Suppressor macrophage treated with lipopolysaccharide for 1 hour (primary cell): ENCODE measurements at regions not wholly inside any gene's neighbourhood (a gene's known extent, or its start where the extent isn't known, plus 50 kb on each side); places are given as distances from the start of the nearest gene placed in this dataset.

Experiments used
- DNase-seq, 3 donors: peaks; one replicate each; pipeline ENCODE4 v3.0.0-alpha.2; 2020 to 2022

DNA sequence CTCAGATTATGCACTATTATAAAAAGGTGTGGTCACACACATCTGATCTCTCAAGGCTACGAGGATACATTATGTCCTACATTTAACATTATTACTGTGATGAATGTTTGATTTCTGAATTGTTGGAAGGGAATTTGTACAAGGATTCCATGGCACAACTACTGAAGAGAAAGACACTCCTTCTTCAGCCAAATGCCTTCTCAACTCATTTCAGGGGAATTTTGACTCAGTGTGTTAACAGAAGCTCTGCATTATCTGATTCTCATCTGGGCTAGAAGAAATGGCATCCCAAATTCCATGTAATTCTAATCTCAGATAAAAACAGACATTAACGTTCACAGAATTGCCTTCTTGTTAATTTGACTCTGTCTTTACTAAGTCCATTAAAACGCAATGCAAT, 477.7 kb downstream of the PDGFC start:
- DNase-seq: no peak

GRCh38 chr4:156487107-156487506, 484.5 kb downstream of the PDGFC start:
- DNase-seq: no peak

- DNase-seq: no peak
Measured at GRCh38 chr4:156481845-156482244, 489.8 kb downstream of the PDGFC start.

DNA sequence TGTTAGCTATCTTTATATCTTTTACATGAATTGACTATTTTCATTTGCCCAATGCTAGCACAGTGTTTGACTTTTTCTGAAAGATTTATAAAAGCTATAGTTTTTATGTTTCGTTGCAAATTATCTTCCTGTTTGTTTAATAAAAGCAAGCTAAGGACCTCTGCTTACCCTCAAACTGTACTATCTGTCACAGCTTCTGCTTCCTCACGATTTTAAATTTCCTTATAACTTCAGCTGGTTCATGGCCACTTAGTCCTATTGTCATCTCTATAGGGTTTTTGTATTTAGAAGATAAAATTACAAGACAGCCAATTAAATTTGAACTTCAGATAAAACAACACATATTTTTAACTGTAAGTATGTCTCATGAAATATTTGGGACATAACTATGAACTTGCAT, 494.0 kb downstream of the PDGFC start:
- DNase-seq: no peak

DNA sequence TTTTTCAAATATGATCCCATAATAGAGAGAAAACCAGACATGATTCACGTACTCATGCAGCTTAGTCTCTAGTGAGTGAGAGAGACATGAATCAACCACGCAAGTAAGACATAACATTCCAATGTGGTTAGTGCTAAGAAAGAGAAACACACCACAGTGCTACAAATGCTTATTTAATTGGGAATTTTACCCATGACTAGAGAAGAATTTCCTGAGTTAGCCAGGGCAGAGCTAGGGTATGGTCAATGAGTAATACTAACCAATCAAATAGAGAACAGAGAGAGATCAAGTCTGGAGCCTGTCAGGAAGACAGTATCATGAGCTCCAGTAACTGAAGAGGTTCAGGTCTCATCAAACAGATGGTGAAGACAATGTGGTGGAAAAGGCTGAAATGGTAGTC, 495.2 kb downstream of the PDGFC start:
- DNase-seq: peak; percentile 51 to 80 (median 54)

DNA sequence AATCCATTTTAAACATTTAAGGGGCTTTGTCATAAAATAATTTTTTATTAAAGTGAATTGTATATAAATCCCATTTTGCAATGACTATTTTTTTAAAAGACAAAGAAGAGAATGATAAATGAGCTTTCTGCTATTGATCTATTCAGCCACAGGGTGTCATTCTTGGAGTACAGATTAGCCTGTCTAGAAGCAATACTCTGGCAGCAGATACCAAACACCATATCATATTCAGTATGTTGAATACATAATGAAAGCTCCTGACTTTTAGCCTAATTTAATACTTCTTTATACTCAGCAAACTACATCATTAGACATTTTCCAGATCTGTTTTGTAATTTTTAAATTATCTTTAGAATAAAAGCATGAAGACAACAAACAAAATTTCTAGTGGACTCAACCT, 496.3 kb downstream of the PDGFC start:
- DNase-seq: peak; percentile 59 to 78 (median 72)

- DNase-seq: no peak
Measured at GRCh38 chr4:156473151-156473550, 498.4 kb downstream of the PDGFC start.

DNA sequence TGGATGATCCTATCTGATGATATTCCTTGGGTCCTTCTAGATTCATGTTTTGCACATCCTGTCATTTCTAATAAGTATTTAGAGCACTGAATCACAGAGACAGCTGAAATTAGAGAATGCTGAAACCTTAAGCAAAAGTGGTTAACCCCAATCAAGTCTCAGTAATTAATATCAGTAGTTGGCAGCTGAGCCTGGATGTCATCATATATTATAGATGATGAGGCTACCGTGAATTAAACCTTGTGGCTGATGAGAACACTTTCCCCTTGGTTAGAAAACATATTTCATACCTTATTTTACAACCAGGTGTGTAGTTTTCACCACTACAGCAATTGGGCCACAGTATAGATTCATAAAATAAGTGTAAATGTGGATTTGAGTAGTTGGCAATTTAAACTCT, 499.0 kb downstream of the PDGFC start:
- no peak for DNase-seq

GRCh38 chr4:156459584-156459983, 505.9 kb upstream of the CTSO start:
- no peak for DNase-seq

DNA sequence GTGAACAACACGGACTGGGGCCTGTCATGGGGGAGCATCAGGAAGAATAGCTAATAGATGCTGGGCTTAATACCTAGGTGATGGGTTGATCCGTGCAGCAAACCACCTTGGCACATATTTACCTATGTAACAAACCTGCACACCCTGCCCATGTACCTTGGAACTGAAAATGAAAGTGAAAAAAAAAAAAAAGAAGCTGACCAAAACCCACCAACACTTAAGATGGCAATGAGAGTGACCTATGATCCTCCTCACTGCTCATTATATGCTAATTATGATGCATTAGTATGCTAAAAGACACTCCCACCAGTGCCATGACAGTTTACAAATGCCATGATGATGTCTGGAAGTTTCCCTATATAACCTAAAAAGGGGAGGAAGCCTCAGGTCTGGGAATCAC, 503.2 kb upstream of the CTSO start:
- DNase-seq: peak in 1 of 3 donors; percentile 31

DNA sequence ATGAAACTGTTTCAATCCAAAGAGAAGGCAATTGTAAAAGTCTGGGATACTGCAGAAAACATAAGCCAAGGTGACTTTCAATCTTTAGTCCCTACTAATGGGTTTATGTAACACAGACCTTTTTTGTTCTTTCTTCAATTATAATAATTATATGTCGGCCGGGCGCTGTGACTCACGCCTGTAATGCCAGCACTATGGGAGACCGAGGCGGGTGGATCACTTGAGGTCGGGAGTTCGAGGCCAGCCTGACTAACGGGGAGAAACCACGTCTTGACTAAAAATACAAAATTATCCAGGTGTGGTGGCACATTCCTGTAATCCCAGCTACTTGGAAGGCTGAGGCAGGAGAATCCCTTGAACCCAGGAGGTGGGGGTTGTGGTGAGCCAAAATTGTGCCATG, 489.8 kb upstream of the CTSO start:
- no peak for DNase-seq

GRCh38 chr4:156442912-156443311, 489.2 kb upstream of the CTSO start:
- DNase-seq: no peak

GRCh38 chr4:156439576-156440200, 486.0 kb upstream of the CTSO start:
- no peak for DNase-seq

DNA sequence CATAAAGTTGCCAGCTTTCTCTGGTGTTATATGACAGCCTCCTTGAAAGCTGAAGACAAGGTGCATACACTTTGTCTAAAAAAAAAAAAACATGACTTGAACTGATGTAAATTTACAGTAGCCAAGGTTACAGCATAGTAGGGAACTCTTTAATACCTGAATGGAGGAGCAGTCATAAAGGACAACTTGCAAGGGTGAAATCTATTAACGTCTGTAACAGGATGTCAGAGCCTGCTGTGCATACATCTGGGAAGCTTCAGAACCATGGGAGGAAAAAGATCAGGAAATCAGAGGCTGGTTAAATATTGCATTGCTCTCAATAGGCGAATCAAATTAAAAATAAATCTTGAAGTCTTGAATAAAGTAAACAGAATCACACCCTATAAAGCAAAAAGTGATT, 484.0 kb upstream of the CTSO start:
- no peak for DNase-seq

DNA sequence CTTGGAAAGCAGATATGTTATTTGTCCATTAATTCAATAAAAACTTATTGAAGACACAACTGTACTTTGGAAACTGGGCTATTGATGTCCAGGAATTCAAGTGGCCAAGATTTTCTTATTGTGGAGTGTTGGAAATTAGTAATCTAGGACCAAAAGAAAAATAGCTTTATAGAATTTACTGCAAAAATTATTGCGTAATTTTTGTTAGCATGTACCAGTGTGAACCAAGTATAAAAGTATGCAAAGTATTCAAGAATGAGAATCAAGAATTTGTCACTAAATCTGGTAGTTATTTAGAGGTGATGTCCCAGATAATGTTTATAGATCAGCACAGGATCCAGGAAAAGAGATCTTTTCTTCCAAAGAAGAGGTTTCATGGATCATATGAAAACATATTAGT, 468.9 kb upstream of the CTSO start:
- DNase-seq: no peak

GRCh38 chr4:156420623-156421022, 467.0 kb upstream of the CTSO start:
- no peak for DNase-seq

DNA sequence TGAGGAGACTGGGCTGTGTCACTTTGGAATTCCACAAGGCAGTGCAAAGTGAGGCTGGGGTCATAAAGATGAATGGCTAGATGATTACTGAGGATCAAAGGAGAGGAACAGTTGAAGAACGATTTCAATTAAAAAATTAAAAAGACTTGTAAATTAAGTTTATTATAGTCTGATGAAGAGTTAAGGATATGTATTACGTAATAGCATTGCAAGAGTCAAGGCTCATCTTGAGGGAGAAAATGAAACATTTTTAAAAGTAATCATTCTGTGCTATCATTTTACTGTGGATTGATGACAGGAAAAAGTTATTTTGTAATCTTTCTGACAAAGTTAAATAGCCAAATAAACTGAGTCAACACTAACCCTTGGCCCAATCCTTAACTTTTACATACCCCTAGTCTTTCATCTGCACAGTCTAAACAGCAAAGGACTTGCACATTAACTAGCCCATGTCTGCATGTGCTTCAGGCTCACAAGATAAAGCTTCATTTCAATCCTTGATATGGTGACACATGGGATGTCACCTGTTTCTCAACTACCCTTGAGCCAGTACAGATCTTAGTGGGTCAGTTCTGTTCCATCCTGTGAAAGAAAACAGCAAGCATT, 465.5 kb upstream of the CTSO start:
- no peak for DNase-seq

DNA sequence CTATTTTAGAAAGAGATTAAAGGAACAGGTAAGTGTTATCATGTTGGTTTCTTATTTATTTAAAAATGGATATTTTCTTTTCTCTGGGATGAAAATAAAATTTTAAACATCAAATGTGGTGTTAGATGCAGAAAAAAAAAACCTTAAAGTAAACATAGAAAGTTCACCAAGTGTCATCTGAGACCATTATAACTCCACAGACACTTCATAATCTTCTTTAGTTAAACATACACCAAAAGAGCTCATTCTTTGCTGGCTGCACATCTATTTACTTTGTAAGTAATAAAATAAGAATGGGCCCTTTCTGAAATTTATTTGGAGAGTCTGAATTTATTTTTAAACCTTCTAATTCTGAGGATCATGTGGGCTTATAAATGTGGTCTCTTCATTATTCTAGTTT, 460.7 kb upstream of the CTSO start:
- no peak for DNase-seq

- DNase-seq: no peak
Measured at GRCh38 chr4:156413239-156414135, 459.8 kb upstream of the CTSO start.

- no peak for DNase-seq
Measured at GRCh38 chr4:156411531-156411930, 457.9 kb upstream of the CTSO start.

DNA sequence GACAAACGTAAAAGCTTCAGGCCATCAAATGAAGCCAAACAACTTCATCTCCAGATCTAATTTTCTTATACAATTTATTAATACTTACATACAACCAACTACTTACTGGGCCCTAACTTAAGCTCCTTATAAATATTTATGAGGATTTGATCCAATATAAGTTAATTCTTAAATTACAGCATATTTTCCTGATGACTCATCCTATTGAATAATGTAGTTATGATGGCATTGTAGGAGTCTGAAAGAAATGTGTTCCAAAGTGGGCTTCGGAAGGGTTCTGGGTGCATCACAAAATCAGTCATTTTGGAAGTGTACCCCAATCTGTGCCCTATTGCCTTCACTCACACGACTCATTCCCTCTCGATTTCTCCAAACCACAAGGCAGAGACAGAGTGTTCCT, 455.1 kb upstream of the CTSO start:
- DNase-seq: no peak

DNA sequence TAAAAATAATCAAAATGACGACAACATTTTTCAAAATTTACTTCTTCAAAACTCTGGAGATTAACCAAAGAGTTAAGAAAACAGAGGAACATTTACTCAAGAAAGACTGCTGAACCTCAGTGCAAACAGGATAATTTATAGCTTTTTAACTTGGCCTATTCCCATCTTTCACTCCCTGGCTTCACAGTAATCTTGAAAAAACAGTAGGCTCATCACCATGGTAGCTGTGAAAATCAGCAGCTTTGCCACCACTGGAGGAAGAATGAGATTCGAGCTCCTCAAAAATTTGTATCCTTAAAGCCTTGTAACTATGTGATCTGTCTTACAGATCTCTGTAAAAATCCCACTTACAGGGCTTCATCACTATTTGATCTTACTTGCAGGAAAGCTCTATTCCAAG, 447.7 kb upstream of the CTSO start:
- DNase-seq: no peak

- no peak for DNase-seq
Measured at GRCh38 chr4:156396534-156396933, 442.9 kb upstream of the CTSO start.

- no peak for DNase-seq
Measured at GRCh38 chr4:156391325-156391653, 437.6 kb upstream of the CTSO start.
